Motor neuron (in vitro differentiated cells): ENCODE measurements at regions not wholly inside any gene's neighbourhood (a gene's known extent, or its start where the extent isn't known, plus 50 kb on each side); places are given as distances from the start of the nearest gene placed in this dataset.
A peak's percentile ranks its signal among the peaks of the same experiment; 100 is the strongest.
"Not testable (repeated sequence)": the region's sequence is repeated elsewhere in the genome, so short reads cannot be mapped to it uniquely, and the experiment has no call there.

ENCODE experiments used
- ATAC-seq, 8 experiments: fragments of 200-7000 bp; cut with Tn5 transposase; replicated peaks in 6 of 8; 2 replicates each; pipeline ENCODE4 v1.8.0; 2021; ENCODE audit warnings: mild to moderate bottlenecking in 8 of 8, moderate library complexity in 8 of 8
- H3K27ac ChIP-seq, 2 donors: fragments of 250-450 bp; sonication (Bioruptor Pico); 2 replicates each; pipeline ENCODE4 v1.9.0; 2021; ENCODE audit warnings: antibody characterized with exemption in 2 of 2, mild to moderate bottlenecking in 2 of 2, moderate library complexity in 1 of 2
- H3K4me1 ChIP-seq, 2 donors: fragments of 250-450 bp; sonication (Bioruptor Pico); replicated peaks in 1 of 2; 2 replicates each; pipeline ENCODE4 v1.6.1; 2021; ENCODE audit warnings: antibody characterized with exemption in 2 of 2, mild to moderate bottlenecking in 2 of 2, moderate library complexity in 1 of 2
- H3K4me3 ChIP-seq, 5 donors: fragments of 250-450 bp; sonication (Bioruptor Pico); 2 replicates each; pipeline ENCODE4 v1.9.0; 2021; ENCODE audit warnings: antibody characterized with exemption in 5 of 5, mild to moderate bottlenecking in 5 of 5, moderate library complexity in 4 of 5
- WGBS, 10 experiments: fragments of 450-650 bp; shearing (Covaris generic); methylation state at CpG; one replicate each; pipeline ENCODE4 v1.0.0; 2022; 5-methylcytosine and 5-hydroxymethylcytosine counted together
- in situ Hi-C, 9 experiments: fragments of 400-800 bp; cut with MboI; loops; one replicate each; pipeline ENCODE4 v1.15.0; 2021; ENCODE audit warnings: low sequenced_read_pairs in 9 of 9, low pct_unique_long_range_greater_than_20kb in 2 of 9; ENCODE audit not compliant: unreplicated experiment in 9 of 9

- 0 to 100% (median 14%) methylated on average over 2 of the region's 2 CpGs; no CpG with 5 or more reads in 2 of the 10 experiments for WGBS, 10 experiments
- H3K4me3 ChIP-seq: no peak overlapping the region
- peaks cover 5 to 28% of the 10 kb centered on the region in 2 donors for H3K4me1 ChIP-seq
- in situ Hi-C loops: no loop called here
- H3K27ac ChIP-seq: no peak overlapping the region
- ATAC-seq: peak in 3 of 8 experiments; percentile 25 to 51 (median 34)
These were observed 2512.0 kb downstream of the PCDH9 start for GRCh38 chr13:64718116-64718515.

GRCh38 chr13:64716936-64717335 is 2513.2 kb downstream of the PCDH9 start:
- no peak for ATAC-seq
- no peak overlapping the region for H3K27ac ChIP-seq
- peaks cover 5 to 28% of the 10 kb centered on the region in 2 donors for H3K4me1 ChIP-seq
- 0 to 83% (median 57%) methylated on average over 1 to 2 of the region's 2 CpGs; no CpG with 5 or more reads in 1 of the 10 experiments for WGBS, 10 experiments
- in situ Hi-C loops: no loop called here
- no peak overlapping the region for H3K4me3 ChIP-seq

- Histone ChIP-seq H3K27ac (no peak overlapping the region), H3K4me1 (peaks cover 0 to 3% of the 10 kb centered on the region in 2 donors), H3K4me3 (no peak overlapping the region)
- no peak for ATAC-seq
- 0 to 65% (median 32%) methylated on average over 1 to 6 of the region's 6 CpGs for WGBS, 10 experiments
- in situ Hi-C loops: no loop called here
These were observed 2521.1 kb downstream of the PCDH9 start for GRCh38 chr13:64709079-64709478.

- ATAC-seq: no peak
- H3K4me3 ChIP-seq: no peak overlapping the region
- H3K4me1 ChIP-seq: peaks cover 0 to under 1% of the 10 kb centered on the region in 2 donors
- no peak overlapping the region for H3K27ac ChIP-seq
- 0 to 86% (median 37%) methylated on average over 1 to 6 of the region's 6 CpGs for WGBS, 10 experiments
- in situ Hi-C loops: no loop called here
These were observed 2526.0 kb downstream of the PCDH9 start for GRCh38 chr13:64704121-64704649.

- WGBS, 10 experiments: 49 to 100% (median 64%) methylated on average over 2 of the region's 2 CpGs; no CpG with 5 or more reads in 3 of the 10 experiments
- no peak overlapping the region for H3K4me3 ChIP-seq
- no peak for ATAC-seq
These were observed 2532.9 kb downstream of the PCDH9 start for GRCh38 chr13:64697226-64697625.

GRCh38 chr13:64688893-64689677 is 2541.1 kb downstream of the PCDH9 start:
- 0 to 100% (median 86%) methylated on average over 1 to 4 of the region's 4 CpGs for WGBS, 10 experiments
- ATAC-seq: no peak
- Histone ChIP-seq H3K4me1 (no peaks in the 10 kb centered on the region), H3K27ac (no peak overlapping the region), H3K4me3 (no peak overlapping the region)
- in situ Hi-C loops: no loop called here

More at GRCh38 chr13:64697226-64697625, 2532.9 kb downstream of the PCDH9 start:
- Histone ChIP-seq H3K4me1 (no peaks in the 10 kb centered on the region), H3K27ac (no peak overlapping the region)
- in situ Hi-C loops: no loop called here

- H3K4me1 ChIP-seq, H3K27ac ChIP-seq, H3K4me3 ChIP-seq, ATAC-seq, in situ Hi-C loops: not testable (repeated sequence)
- 34 to 100% (median 83%) methylated on average over 1 to 4 of the region's 4 CpGs; no CpG with 5 or more reads in 2 of the 10 experiments for WGBS, 10 experiments
These were observed 2543.6 kb downstream of the PCDH9 start for GRCh38 chr13:64686536-64686935.

GRCh38 chr13:64684685-64685431 is 2545.3 kb downstream of the PCDH9 start:
- Histone ChIP-seq H3K4me1 (no peaks in the 10 kb centered on the region), H3K4me3 (no peak overlapping the region), H3K27ac (no peak overlapping the region)
- in situ Hi-C loops: no loop called here
- ATAC-seq: peak in 1 of 8 experiments; percentile 43
- WGBS, 10 experiments: 20 to 100% (median 45%) methylated on average over 1 to 7 of the region's 7 CpGs

GRCh38 chr13:64684108-64684507 is 2546.0 kb downstream of the PCDH9 start:
- Histone ChIP-seq H3K4me3 (no peak overlapping the region), H3K4me1 (no peaks in the 10 kb centered on the region), H3K27ac (no peak overlapping the region)
- ATAC-seq: no peak
- 17 to 100% (median 86%) methylated on average over 1 to 3 of the region's 3 CpGs; no CpG with 5 or more reads in 1 of the 10 experiments for WGBS, 10 experiments
- in situ Hi-C loops: no loop called here

GRCh38 chr13:64680739-64681138 is 2549.4 kb downstream of the PCDH9 start:
- Histone ChIP-seq H3K27ac (no peak overlapping the region), H3K4me3 (no peak overlapping the region), H3K4me1 (no peaks in the 10 kb centered on the region)
- no peak for ATAC-seq
- WGBS, 10 experiments: 33 to 100% (median 88%) methylated on average over 1 of the region's 1 CpG
- in situ Hi-C loops: no loop called here

GRCh38 chr13:64675255-64675892 is 2554.8 kb downstream of the PCDH9 start:
- in situ Hi-C loops: no loop called here
- no peaks in the 10 kb centered on the region for H3K4me1 ChIP-seq
- 5 to 100% (median 80%) methylated on average over 1 to 6 of the region's 6 CpGs; no CpG with 5 or more reads in 1 of the 10 experiments for WGBS, 10 experiments

GRCh38 chr13:64674126-64674525 is 2556.0 kb downstream of the PCDH9 start:
- peak in 3 of 8 experiments; percentile 16 to 87 (median 66) for ATAC-seq
- WGBS, 10 experiments: 0 to 100% (median 44%) methylated on average over 1 to 2 of the region's 2 CpGs; no CpG with 5 or more reads in 4 of the 10 experiments
- Histone ChIP-seq H3K27ac (no peak overlapping the region), H3K4me1 (no peaks in the 10 kb centered on the region), H3K4me3 (no peak overlapping the region)
- in situ Hi-C loops: no loop called here

More at GRCh38 chr13:64675255-64675892, 2554.8 kb downstream of the PCDH9 start:
- Histone ChIP-seq H3K27ac (no peak overlapping the region), H3K4me3 (no peak overlapping the region)
- ATAC-seq: peak in 4 of 8 experiments; percentile 41 to 98 (median 85)

- in situ Hi-C loops: no loop called here
- Histone ChIP-seq H3K4me1 (no peaks in the 10 kb centered on the region), H3K4me3 (no peak overlapping the region), H3K27ac (no peak overlapping the region)
- 12 to 100% (median 89%) methylated on average over 2 of the region's 2 CpGs; no CpG with 5 or more reads in 1 of the 10 experiments for WGBS, 10 experiments
- ATAC-seq: no peak
These were observed 2557.4 kb downstream of the PCDH9 start for GRCh38 chr13:64672751-64673150.
